ENCODE measurements at regions not wholly inside any gene's neighbourhood (a gene's known extent, or its start where the extent isn't known, plus 50 kb on each side); places are given as distances from the start of the nearest gene placed in this dataset.
A peak's percentile ranks its signal among the peaks of the same experiment; 100 is the strongest.

DNA sequence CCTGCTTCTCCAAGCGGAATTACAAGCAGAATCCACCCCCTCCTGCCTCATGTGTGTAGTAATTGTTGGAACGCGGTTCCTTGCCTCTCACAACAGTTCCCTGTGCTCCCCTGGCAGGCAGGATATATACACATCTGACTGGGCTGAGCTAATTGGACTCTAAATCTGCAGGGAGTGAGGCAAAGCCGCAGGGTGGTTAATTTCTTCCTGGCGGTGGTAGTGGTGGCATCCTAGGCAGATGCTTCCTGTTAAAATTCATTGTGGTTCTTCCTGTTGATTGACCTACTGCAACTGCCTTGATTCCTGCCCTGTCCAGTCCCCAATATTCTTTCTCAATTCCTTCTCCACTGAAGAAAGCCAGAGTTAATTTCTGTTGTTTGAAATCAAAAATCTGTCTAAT, 202.9 kb upstream of the PROK2 start:
- no peak overlapping the region for H3K4me3 ChIP-seq (ENCODE audit: low read depth, low read length)
- DNase-seq (ENCODE audit: low read depth): no peak
- TF ChIP-seq, protein P1, sequence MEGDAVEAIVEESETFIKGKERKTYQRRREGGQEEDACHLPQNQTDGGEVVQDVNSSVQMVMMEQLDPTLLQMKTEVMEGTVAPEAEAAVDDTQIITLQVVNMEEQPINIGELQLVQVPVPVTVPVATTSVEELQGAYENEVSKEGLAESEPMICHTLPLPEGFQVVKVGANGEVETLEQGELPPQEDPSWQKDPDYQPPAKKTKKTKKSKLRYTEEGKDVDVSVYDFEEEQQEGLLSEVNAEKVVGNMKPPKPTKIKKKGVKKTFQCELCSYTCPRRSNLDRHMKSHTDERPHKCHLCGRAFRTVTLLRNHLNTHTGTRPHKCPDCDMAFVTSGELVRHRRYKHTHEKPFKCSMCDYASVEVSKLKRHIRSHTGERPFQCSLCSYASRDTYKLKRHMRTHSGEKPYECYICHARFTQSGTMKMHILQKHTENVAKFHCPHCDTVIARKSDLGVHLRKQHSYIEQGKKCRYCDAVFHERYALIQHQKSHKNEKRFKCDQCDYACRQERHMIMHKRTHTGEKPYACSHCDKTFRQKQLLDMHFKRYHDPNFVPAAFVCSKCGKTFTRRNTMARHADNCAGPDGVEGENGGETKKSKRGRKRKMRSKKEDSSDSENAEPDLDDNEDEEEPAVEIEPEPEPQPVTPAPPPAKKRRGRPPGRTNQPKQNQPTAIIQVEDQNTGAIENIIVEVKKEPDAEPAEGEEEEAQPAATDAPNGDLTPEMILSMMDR (IDR thresholded peaks at IDR 0.05; ENCODE audit: insufficient read depth, low read depth, low read length, missing control alignments): no peak

DNA sequence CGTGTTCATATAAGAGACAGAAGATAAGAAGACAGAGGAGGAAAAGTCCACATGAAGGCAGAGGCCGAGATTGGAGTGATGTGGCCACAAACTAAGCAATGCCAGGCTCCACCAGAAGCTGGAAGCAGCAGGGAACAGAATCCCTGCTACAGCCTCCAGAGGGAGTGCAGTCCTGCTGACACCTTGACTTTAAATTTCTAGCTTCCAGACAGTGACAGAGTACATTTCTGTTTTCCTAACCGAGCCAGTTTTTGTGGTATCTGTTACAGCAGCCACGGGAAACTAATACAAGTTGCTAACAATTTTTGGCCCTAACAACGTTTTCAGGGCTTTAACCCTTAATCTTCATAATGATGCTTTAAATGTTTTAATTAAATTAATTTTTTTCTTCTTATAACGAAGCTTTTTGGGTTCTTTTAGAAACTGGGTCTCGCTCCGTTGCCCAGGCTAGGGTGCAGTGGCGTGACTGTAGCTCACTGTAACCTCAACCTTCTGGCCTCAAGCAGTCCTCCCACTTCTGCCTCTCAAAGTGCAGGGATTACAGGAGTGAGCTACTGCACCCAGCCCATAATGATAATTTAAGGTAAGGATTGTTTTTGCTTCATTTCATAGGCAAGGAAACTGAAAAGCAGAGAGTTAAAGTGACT, 202.3 kb upstream of the PROK2 start:
- no peak overlapping the region for H3K4me3 ChIP-seq (ENCODE audit: low read depth, low read length)
- no peak for DNase-seq (ENCODE audit: low read depth)
- TF ChIP-seq, protein P1 (IDR thresholded peaks at IDR 0.05; ENCODE audit: insufficient read depth, low read depth, low read length, missing control alignments): peak; percentile 9

DNA sequence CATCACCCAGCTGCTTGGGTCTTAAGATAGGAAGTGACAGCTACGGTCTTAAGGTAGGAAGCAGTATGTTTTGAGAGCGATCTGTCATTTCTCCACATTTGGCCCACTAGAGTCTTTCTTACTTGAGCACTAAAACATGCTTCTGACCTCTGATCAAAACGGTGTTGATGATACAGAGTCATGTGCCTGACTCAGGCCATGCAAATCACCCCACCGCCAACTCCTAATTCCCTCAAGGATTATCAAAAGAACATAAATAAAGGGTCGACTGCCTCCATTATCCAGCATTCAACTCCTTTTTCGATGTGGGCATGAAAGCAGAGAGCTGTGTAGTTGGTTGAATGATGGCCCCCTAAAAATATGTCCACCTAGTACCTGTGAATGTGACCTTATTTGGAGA, 201.7 kb upstream of the PROK2 start:
- TF ChIP-seq, protein P1 (IDR thresholded peaks at IDR 0.05; ENCODE audit: insufficient read depth, low read depth, low read length, missing control alignments): no peak
- H3K4me3 ChIP-seq (ENCODE audit: low read depth, low read length): no peak overlapping the region
- no peak for DNase-seq (ENCODE audit: low read depth)

DNA sequence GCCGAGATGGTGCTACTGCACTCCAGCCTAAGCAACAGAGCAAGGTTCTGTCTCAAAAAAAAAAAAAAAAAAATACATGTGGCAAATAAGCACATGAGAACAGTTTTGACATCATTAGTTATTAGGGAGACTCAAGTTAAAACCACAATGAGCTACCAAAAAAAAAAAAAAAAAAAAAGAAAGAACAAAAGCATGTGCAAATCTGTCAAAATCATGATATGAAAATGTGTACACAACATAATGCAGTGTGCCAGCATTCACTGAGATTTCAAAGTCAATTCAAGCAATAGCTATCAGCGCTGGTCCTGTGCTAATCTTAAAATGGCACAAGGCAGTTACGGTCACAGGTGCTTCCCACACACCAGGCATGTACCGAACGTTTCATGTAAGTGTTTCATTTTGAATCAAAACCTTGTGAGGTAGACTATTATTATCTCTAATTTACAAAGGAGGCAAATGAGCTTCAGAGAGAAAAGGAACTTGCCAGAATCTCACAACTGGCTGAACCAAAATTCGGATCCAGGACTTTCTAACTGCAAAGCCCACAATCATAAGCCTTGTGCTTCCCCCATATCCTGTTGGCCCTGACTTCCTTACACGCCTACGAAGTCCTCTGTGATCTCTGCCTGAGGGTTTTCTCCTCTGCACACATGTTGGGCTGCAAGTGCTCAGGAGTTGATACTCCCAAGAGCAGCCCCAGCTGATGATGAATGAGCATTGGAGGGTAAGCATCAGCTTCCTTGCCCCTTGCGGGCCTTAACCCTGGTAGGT, 200.1 kb upstream of the PROK2 start:
- TF ChIP-seq, protein P1 (IDR thresholded peaks at IDR 0.05; ENCODE audit: insufficient read depth, low read depth, low read length, missing control alignments): no peak
- peak overlapping the region; percentile 13 for H3K4me3 ChIP-seq (ENCODE audit: low read depth, low read length)
- DNase-seq (ENCODE audit: low read depth): peak; percentile 97

DNA sequence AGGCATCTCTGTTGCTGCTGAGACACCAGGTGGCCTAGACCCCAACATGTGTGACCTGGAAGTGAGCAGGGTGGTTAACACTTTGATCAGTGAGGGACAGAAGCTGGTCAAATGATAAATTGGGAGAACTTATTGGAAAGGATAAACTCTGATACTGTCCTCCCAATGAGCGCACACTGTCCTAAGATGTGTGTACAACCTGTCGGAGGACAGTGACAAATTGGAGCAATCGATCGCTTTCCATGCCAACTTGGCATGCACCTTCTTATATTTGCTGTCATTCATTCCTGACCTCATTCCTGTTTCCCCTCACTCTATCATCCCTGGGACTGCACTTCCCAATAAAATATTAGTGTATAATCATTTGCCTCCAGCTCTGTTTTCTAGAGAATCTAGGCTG, 198.7 kb upstream of the PROK2 start:
- TF ChIP-seq, protein P1 (IDR thresholded peaks at IDR 0.05; ENCODE audit: insufficient read depth, low read depth, low read length, missing control alignments): no peak
- no peak for DNase-seq (ENCODE audit: low read depth)
- no peak overlapping the region for H3K4me3 ChIP-seq (ENCODE audit: low read depth, low read length)

DNA sequence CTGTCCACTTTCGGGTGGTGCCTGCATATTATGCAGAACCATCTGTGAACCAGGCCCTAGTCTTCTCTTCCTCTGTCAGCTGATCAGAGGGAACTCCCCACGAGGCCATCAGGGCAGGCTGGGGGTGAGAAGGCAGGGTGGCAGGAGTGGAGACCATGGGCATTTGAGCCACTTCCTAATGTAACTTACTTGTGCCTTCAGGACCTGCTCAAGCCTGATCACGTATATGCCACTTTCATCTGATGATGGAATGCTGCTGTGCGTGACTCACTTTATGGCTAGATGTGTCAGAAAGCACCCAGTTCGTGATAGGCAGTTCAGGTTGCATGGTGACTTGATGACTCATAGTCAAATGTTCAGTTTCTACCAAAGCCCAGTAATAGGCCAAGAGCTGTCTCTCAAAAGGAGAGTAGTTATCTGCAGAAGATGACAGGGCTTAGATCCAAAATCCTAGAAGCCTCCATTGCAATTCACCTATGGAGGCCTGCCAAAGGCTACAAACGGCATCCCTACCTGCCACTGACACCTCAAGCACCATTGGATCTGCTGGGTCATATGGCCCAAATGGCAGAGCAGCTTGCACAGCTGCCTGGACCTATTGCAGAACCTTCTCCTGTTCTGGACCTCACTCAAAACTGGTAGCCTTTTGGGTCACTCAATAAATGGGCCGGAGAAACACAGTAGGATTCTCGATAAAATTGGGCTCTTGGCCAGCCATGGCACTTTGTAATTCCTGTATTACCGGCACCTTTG, 197.7 kb upstream of the PROK2 start:
- DNase-seq (ENCODE audit: low read depth): peak; percentile 94
- peak overlapping the region; percentile 40 for H3K4me3 ChIP-seq (ENCODE audit: low read depth, low read length)

DNA sequence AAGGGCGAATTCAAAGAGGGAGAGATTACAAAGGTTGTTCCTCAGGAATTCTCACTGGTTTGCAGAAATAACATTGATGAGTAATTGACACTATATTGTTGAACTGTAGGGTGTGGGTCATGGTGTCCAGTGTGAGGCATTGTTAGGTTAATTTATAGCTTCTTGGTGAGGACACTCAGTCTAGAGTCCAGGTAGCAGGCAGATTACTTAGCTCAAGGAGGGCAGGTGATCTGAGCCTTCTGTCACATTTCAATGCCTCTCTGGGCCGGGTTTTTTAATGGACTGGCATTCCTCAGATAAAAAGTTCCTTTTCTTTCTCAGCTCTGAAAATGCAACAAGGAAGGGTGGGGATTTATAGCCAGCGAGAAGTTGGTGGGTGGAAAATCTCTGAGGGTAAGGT, 194.2 kb upstream of the PROK2 start:
- no peak for DNase-seq (ENCODE audit: low read depth)
- peak overlapping the region; percentile 30 for H3K4me3 ChIP-seq (ENCODE audit: low read depth, low read length)
- TF ChIP-seq, protein P1 (IDR thresholded peaks at IDR 0.05; ENCODE audit: insufficient read depth, low read depth, low read length, missing control alignments): no peak

All from GM12865 (cell line).